Loucy (cell line): ENCODE measurements at regions not wholly inside any gene's neighbourhood (a gene's known extent, or its start where the extent isn't known, plus 50 kb on each side); places are given as distances from the start of the nearest gene placed in this dataset.

Source experiments
- EZH2phosphoT487 ChIP-seq: fragments of 200-600 bp; IDR thresholded peaks from 2 replicates; pipeline ENCODE4 v1.6.1; 2018; ENCODE audit warnings: antibody characterized with exemption, mild to moderate bottlenecking, moderate library complexity, borderline replicate concordance
- TF ChIP-seq, protein P1 (sequence below): fragments of 200-600 bp; sonication (generic); conservative IDR thresholded peaks from 2 replicates; pipeline ENCODE4 v1.5.1; 2014; ENCODE audit warnings: mild to moderate bottlenecking, antibody characterized with exemption, low read length

DNA sequence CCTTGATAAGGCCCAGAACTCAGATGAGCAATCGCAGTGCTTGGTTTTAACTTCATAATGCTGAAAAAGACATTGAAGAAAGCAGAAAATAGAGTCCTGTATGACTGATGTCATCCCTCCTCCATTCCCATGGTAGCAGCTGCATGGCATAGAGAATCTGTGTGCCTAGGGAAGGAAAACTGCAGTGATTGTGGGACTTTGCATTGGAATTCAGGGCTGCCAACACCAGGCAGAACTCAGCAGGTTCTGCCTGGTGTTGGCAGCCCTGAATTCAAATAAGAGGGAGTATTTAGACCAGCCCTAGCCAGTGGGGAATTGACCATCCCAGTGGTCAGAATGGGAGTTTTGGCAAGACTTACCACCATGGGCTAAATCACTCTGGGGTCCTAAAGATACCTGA, 1016.0 kb downstream of the FAM181B start:
- TF ChIP-seq, protein P1, sequence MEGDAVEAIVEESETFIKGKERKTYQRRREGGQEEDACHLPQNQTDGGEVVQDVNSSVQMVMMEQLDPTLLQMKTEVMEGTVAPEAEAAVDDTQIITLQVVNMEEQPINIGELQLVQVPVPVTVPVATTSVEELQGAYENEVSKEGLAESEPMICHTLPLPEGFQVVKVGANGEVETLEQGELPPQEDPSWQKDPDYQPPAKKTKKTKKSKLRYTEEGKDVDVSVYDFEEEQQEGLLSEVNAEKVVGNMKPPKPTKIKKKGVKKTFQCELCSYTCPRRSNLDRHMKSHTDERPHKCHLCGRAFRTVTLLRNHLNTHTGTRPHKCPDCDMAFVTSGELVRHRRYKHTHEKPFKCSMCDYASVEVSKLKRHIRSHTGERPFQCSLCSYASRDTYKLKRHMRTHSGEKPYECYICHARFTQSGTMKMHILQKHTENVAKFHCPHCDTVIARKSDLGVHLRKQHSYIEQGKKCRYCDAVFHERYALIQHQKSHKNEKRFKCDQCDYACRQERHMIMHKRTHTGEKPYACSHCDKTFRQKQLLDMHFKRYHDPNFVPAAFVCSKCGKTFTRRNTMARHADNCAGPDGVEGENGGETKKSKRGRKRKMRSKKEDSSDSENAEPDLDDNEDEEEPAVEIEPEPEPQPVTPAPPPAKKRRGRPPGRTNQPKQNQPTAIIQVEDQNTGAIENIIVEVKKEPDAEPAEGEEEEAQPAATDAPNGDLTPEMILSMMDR = no peak
- no peak for TF ChIP-seq EZH2phosphoT487
